ENCODE measurements at regions not wholly inside any gene's neighbourhood (a gene's known extent, or its start where the extent isn't known, plus 50 kb on each side); places are given as distances from the start of the nearest gene placed in this dataset.

DNA sequence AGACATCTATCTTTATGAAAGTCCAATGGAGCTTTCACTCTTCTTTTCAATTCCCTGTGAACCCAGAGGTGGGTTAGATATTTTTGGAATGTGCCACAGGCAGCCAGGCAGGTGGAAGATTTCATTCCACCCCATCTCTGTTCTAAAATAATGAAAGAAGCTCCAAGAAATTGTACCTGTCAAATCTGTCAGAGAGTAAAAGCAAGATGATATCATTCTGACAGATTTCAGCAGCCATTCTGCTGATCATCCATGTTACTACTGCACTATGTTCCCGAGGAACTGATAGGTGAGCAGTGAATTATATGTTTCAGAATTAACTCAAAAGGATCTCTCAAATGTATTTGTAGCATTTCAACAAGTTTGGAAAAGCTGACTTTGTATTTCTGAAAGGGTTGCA lies 339.5 kb upstream of the SPANXN4 start:
- no peaks in the 10 kb centered on the region for H3K79me2 ChIP-seq (ENCODE audit: control insufficient read depth, insufficient read depth, low read length)
- no peaks in the 10 kb centered on the region for H3K36me3 ChIP-seq (ENCODE audit: control insufficient read depth, insufficient read depth, low read length)
- H3K9ac ChIP-seq (ENCODE audit: insufficient read depth, low read length), result no peak overlapping the region
- H2AFZ ChIP-seq (ENCODE audit: low read length), result no peak overlapping the region
- no peaks in the 10 kb centered on the region for H3K27me3 ChIP-seq (ENCODE audit: control insufficient read depth, insufficient read depth, low read length)
- DNase-seq (ENCODE audit: low read depth in 2 of 2), result no peak
- no peak overlapping the region for H3K27ac ChIP-seq (ENCODE audit: insufficient read depth, low read length)
- no peak overlapping the region for H3K4me2 ChIP-seq (ENCODE audit: extremely low read depth, insufficient read depth, low read length)
- H3K9me3 ChIP-seq (ENCODE audit: control insufficient read depth, insufficient read depth, low read depth, low read length), result no peaks in the 10 kb centered on the region
- no peak overlapping the region for H3K4me3 ChIP-seq (replicated peaks in 1 of 4; ENCODE audit: control extremely low read depth in 1 of 4, insufficient read depth in 1 of 4, low read depth in 3 of 4, low read length in 4 of 4)
- H3K4me1 ChIP-seq (ENCODE audit: control insufficient read depth, extremely low read depth, insufficient read depth, low read length), result no peaks in the 10 kb centered on the region
- TF ChIP-seq EZH2 (IDR thresholded peaks at IDR 0.05; ENCODE audit: low read length, missing control alignments), result no peak
- TF ChIP-seq, protein P1, sequence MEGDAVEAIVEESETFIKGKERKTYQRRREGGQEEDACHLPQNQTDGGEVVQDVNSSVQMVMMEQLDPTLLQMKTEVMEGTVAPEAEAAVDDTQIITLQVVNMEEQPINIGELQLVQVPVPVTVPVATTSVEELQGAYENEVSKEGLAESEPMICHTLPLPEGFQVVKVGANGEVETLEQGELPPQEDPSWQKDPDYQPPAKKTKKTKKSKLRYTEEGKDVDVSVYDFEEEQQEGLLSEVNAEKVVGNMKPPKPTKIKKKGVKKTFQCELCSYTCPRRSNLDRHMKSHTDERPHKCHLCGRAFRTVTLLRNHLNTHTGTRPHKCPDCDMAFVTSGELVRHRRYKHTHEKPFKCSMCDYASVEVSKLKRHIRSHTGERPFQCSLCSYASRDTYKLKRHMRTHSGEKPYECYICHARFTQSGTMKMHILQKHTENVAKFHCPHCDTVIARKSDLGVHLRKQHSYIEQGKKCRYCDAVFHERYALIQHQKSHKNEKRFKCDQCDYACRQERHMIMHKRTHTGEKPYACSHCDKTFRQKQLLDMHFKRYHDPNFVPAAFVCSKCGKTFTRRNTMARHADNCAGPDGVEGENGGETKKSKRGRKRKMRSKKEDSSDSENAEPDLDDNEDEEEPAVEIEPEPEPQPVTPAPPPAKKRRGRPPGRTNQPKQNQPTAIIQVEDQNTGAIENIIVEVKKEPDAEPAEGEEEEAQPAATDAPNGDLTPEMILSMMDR (conservative IDR thresholded peaks at IDR 0.05 in 1 of 2, IDR thresholded peaks at IDR 0.05 in 1 of 2; ENCODE audit: low read depth in 1 of 2, low read length in 2 of 2), result no peak
- H4K20me1 ChIP-seq (ENCODE audit: control insufficient read depth, extremely low read depth, insufficient read depth, low read length), result no peaks in the 10 kb centered on the region

DNA sequence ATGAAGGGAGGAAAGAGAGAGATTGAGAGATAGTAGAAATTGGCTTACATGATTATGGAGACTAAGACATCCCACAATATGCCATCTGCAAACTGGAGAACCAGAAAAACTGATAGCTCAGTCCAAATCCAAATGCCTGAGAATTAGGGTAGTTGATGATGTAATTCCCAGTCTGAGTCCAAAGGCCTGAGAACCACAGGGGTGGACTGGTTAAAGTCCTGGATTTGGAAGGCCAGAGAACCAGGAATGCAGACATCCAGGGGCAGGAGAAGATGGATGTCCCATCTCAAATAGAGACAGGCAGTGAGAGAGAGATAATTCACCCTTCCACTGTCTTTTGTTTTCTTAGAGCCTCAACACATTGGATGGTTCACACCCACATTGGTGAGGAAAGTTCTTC lies 345.7 kb upstream of the SPANXN4 start:
- no peaks in the 10 kb centered on the region for H3K79me2 ChIP-seq (ENCODE audit: control insufficient read depth, insufficient read depth, low read length)
- no peak overlapping the region for H3K9ac ChIP-seq (ENCODE audit: insufficient read depth, low read length)
- no peak for DNase-seq (ENCODE audit: low read depth in 2 of 2)
- H3K4me2 ChIP-seq (ENCODE audit: extremely low read depth, insufficient read depth, low read length), result no peak overlapping the region
- no peaks in the 10 kb centered on the region for H3K36me3 ChIP-seq (ENCODE audit: control insufficient read depth, insufficient read depth, low read length)
- H3K27me3 ChIP-seq (ENCODE audit: control insufficient read depth, insufficient read depth, low read length), result no peaks in the 10 kb centered on the region
- no peak for TF ChIP-seq EZH2 (IDR thresholded peaks at IDR 0.05; ENCODE audit: low read length, missing control alignments)
- TF ChIP-seq, protein P1 (conservative IDR thresholded peaks at IDR 0.05 in 1 of 2, IDR thresholded peaks at IDR 0.05 in 1 of 2; ENCODE audit: low read depth in 1 of 2, low read length in 2 of 2), result no peak
- H3K4me1 ChIP-seq (ENCODE audit: control insufficient read depth, extremely low read depth, insufficient read depth, low read length), result no peaks in the 10 kb centered on the region
- no peaks in the 10 kb centered on the region for H4K20me1 ChIP-seq (ENCODE audit: control insufficient read depth, extremely low read depth, insufficient read depth, low read length)
- H3K4me3 ChIP-seq (replicated peaks in 1 of 4; ENCODE audit: control extremely low read depth in 1 of 4, insufficient read depth in 1 of 4, low read depth in 3 of 4, low read length in 4 of 4), result no peak overlapping the region
- no peaks in the 10 kb centered on the region for H3K9me3 ChIP-seq (ENCODE audit: control insufficient read depth, insufficient read depth, low read depth, low read length)
- H2AFZ ChIP-seq (ENCODE audit: low read length), result no peak overlapping the region
- no peak overlapping the region for H3K27ac ChIP-seq (ENCODE audit: insufficient read depth, low read length)

DNA sequence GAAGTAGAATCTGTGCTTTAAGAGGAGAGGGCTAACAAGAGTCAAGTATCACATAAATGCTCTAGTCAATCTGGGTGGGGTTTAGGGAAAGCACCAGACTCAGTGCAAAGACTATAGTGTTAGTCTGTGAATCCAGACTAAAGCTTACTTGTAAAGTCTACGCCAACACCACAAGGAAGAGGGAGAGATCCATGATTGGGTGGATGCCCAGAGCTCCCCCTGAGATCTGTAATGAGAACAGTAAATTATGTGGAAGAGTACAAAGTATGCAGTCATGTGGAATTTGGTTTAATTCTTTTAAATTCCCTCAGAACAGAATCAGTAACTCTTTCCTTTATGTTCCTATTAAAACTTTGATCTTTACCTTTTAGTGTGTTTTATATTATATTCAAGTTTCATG lies 354.7 kb upstream of the SPANXN4 start:
- Histone ChIP-seq H3K9ac (ENCODE audit: insufficient read depth, low read length) (no peak overlapping the region), H3K9me3 (ENCODE audit: control insufficient read depth, insufficient read depth, low read depth, low read length) (no peaks in the 10 kb centered on the region), H3K36me3 (ENCODE audit: control insufficient read depth, insufficient read depth, low read length) (no peaks in the 10 kb centered on the region), H3K4me1 (ENCODE audit: control insufficient read depth, extremely low read depth, insufficient read depth, low read length) (no peaks in the 10 kb centered on the region), H3K79me2 (ENCODE audit: control insufficient read depth, insufficient read depth, low read length) (no peaks in the 10 kb centered on the region), H3K27ac (ENCODE audit: insufficient read depth, low read length) (no peak overlapping the region), H3K27me3 (ENCODE audit: control insufficient read depth, insufficient read depth, low read length) (no peaks in the 10 kb centered on the region), H4K20me1 (ENCODE audit: control insufficient read depth, extremely low read depth, insufficient read depth, low read length) (no peaks in the 10 kb centered on the region), H3K4me2 (ENCODE audit: extremely low read depth, insufficient read depth, low read length) (no peak overlapping the region), H2AFZ (ENCODE audit: low read length) (no peak overlapping the region), H3K4me3 (replicated peaks in 1 of 4; ENCODE audit: control extremely low read depth in 1 of 4, insufficient read depth in 1 of 4, low read depth in 3 of 4, low read length in 4 of 4) (no peak overlapping the region)
- TF ChIP-seq, protein P1 (conservative IDR thresholded peaks at IDR 0.05 in 1 of 2, IDR thresholded peaks at IDR 0.05 in 1 of 2; ENCODE audit: low read depth in 1 of 2, low read length in 2 of 2), result no peak
- DNase-seq (ENCODE audit: low read depth in 2 of 2), result no peak
